NK-92 treated with Interleukin-12 subunit alpha and Interleukin-12 subunit beta, amount 100 ng/mL, for 24 hours (cell line): ENCODE measurements at regions not wholly inside any gene's neighbourhood (a gene's known extent, or its start where the extent isn't known, plus 50 kb on each side); places are given as distances from the start of the nearest gene placed in this dataset.

Experiments
- DNase-seq: peaks from one replicate; lab custom pipeline; 2025; lab: John Stamatoyannopoulos, UW

DNA sequence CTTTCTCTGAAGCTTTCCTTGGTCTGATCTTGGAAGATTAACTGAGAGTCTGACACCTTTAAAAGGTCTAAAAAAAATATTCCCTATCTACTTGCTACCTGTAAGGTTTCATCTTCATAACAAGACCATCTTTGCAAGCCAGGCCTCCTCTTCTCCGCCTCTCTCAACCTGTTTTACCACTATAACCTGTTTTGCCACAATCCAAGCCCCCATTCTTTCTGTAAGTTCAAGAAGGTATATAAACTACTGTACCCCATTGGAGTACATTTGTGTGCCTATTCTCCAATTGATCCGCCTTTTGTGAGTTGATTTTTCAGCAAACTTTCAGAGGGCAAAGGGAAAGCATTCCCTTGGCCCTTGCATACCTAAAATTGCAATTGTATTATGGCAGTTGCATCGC is 319.3 kb upstream of the NECTIN3 start:
- DNase-seq = no peak

GRCh38 chr3:110753516-110753915 is 318.1 kb upstream of the NECTIN3 start:
- no peak for DNase-seq

GRCh38 chr3:110754212-110754916 is 317.3 kb upstream of the NECTIN3 start:
- no peak for DNase-seq

- DNase-seq = no peak
These were observed 316.3 kb upstream of the NECTIN3 start for GRCh38 chr3:110755345-110755744.

GRCh38 chr3:110756705-110757104 is 314.9 kb upstream of the NECTIN3 start:
- DNase-seq = no peak

DNA sequence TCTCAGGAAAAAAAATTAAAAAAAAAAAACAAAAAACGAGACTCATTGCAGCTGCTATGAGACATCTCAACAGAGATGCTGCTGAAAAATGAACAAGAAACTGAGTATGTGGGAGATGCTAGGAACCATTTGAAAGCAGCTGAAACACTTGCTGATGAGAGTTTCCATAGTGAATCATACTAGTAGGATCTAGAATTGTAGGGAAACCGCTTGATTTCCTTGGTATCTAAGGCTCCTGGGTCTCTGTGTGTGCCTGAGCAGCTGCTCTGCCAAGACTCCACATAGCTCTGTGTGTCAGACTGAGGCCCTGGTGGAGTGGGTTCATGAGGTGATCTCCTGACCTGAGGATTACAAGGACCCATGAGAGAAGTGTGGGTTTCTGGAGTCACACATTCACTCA is 313.4 kb upstream of the NECTIN3 start:
- DNase-seq = no peak

DNA sequence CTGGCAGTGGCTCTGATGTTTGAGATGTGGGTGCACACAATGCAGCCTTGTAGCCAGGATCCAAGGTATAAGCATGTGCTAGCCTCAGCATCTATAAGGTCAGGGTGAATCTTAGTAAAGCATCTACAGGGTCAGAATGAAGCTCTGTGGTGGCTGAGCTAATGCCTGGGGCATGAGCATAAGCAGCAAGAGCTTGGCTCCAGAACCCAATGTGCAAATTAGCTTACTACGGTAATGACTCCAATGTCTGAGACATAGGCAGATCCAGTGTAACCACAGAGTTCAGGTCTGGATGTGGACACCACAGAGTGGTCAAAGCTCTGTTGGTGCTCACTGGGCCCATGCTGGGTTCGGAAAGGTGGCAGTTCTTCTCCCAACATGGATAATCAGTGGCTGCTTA is 304.5 kb upstream of the NECTIN3 start:
- DNase-seq = no peak

- no peak for DNase-seq
These were observed 303.8 kb upstream of the NECTIN3 start for GRCh38 chr3:110767838-110768237.

GRCh38 chr3:110773413-110773954 is 298.1 kb upstream of the NECTIN3 start:
- DNase-seq = no peak

DNA sequence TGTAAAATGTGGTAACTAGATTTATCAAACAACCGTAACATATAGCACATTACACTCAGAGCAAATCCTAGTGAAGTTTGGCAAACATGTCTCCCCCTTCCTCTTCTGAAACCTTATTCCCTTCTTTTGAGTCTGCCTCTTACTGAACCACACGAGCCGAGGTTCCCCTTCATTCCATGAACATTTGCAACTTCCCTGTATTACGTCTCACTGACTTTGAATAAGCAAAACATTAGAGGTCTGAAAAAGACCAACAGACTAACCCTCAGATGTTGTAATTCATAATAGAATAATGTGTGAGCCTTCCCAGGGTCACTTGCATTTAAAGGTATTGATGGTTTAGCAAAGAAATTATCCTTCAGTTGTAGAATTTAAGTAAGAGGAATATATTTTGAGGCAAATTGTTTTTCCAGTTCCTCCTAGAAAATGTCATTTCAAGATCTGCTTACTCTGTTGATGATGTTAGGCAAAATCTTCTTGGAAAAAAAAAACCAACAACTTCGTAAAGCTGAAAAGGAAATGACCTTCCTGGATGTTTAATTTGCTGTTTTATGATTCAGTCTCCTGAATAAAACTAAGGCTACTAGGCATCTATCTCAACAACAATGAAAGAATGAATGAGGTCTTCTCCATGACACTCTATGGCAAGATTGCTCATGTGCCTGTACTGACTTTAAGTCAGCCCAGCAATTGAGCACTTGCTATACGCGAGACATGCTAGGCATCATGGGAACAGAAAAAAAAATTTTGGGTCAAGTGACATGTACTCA is 296.9 kb upstream of the NECTIN3 start:
- DNase-seq = no peak

DNA sequence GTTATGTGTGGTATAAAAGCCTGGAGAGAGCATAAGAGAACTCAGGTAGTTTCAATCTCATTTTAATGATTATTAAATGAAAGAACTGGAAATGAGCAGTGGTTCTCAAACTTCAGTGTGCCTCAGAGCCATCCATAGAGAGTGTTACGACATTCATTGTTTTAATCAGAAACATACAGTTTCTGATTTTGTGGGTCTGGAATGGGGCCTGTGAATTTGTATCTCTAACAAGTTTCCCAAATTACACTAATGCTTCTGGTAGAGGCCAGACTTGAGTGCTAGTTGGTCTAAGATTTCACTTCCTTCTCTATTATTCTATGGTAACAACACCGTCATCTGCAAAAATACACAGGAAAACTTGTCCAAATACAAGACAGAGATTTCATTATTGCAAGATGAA is 292.0 kb upstream of the NECTIN3 start:
- no peak for DNase-seq

DNA sequence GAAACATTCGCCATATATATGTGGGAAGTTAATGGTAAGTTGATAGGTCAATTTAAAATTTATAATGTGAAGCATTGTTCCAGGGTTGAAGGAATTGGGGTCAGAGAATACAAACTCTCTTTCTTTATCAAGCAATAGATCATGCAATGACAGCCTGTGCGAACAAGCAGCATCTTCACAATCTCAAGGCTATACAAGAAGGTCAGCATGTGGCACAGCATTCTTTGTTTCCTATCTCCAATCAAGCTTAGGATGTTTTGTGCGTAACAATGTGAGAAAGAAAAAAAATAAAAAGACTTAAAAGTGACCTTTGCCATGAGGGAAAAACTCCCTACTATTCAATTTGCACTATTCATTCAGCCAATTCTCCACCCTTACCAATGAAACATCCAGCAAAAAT is 288.1 kb upstream of the NECTIN3 start:
- no peak for DNase-seq

GRCh38 chr3:110788794-110789193 is 282.8 kb upstream of the NECTIN3 start:
- no peak for DNase-seq

GRCh38 chr3:110789315-110789714 is 282.3 kb upstream of the NECTIN3 start:
- DNase-seq = no peak

DNA sequence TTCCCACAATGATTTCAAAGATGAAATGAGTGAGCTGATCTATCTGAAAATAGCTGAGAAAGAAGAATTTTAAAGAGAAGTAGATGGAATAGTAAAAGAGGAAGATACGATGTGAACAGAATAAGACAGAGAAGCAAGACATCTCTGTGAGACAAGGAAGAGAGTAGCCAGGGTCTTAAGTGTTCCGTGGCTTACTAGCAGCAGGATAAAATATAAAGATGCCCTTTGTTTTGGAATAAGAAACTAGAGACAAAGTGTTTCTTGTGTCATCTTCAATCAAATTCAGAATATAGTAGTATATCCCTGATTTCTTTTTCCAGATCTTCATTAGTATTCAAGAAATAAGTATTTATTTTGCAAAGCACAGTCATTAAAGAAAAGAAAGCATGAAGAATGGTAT is 281.0 kb upstream of the NECTIN3 start:
- DNase-seq = no peak

DNA sequence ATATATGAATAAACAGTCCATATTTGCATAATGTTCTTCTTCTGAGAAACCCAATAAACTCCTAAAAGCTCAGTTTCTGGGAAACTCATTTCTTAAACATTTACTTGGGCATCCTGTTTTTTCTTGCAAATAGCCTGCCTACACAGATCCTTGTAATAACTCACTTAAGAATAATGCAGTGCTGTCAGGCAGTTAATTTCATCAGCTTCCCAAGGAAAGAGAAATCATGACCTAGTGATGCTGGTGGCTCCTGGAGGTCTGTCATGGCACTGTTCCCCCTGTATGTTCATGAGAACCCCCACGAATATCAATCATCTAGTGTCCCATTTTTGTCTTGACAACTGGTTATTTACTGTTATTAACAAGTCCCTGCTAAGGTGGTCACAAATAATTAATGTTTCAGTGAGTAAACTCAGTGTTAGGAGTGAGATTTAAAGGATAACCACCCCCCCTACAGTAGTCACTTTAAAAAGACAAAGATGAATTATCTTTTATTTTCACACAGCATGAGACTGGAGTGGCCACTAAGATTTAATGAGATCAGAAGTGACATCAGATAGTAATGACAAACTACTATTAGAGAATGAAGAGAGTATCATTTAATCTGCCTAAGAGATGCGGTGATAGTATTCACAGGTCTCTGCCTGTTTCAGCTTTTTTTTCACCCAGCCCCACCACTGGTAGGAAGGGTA is 279.5 kb upstream of the NECTIN3 start:
- DNase-seq = no peak

DNA sequence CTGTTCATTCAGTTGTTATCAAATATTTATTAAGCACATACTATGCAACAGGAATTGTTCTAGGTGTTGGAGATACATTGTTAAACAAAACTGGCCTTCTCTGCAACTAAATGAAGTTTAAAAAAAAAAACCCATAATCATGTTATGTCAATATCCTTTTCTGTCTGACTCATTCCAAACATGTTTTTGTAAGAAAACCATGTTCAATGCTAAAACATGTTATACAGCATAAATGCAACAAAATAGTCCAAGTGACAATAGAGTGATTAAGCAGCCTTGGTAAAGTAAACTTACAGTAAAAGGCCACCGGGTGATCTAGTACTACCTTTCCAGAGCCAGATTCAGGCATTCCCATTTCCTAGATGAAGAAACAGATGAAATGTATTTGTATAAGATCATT is 278.0 kb upstream of the NECTIN3 start:
- DNase-seq = no peak

- no peak for DNase-seq
These were observed 276.5 kb upstream of the NECTIN3 start for GRCh38 chr3:110795163-110795562.

- DNase-seq = no peak
These were observed 272.3 kb upstream of the NECTIN3 start for GRCh38 chr3:110799271-110799670.

- DNase-seq = no peak
These were observed 266.8 kb upstream of the NECTIN3 start for GRCh38 chr3:110804856-110805255.

- DNase-seq = no peak
These were observed 264.7 kb upstream of the NECTIN3 start for GRCh38 chr3:110806924-110807323.

DNA sequence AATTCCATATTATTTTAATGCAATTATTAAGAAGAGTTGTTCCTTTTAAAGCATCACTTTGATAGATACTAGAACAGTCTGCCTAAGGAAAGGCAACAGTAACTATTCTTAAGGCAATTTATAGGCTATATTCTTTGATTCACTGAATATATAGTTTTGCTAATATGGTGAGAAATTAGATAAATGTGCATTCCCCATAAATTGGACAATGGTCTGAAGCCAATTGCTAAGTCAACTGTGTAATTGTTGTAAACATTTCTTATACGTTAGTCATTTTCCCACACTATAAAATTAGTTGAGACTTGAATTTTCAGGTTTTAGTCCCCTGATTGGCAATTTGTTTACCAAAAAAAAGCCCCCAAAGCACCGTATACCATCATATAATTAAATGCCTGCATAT is 263.0 kb upstream of the NECTIN3 start:
- DNase-seq = no peak

DNA sequence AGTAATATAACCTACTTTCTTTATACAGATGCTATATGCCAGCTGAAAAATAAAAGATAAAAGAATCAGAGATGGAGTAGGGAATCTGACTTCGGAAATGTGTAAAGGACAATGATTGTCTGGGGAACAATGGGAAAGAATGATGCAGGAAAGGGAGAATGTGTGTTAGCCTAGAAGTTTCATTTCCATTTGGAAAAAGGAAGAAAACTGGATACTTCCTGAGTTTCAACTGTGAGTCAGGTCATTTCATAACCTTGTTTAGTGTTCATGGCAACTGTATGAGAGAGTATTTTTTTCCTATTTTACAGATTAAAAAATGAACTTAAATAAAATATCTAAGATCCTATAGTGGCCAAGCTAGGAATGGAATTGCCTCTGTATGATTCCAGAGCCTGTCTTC is 261.3 kb upstream of the NECTIN3 start:
- no peak for DNase-seq
